HCT116 (cell line): ENCODE measurements at regions not wholly inside any gene's neighbourhood (a gene's known extent, or its start where the extent isn't known, plus 50 kb on each side); places are given as distances from the start of the nearest gene placed in this dataset.

Source experiments
- ATAC-seq: fragments of 200-7000 bp; cut with Tn5 transposase; 2 replicates; pipeline ENCODE4 v1.9.1; 2020; ENCODE audit warnings: mild to moderate bottlenecking, moderate library complexity
- BruUV-seq: library from RNA; stranded (reverse); fragments of 400-500 nt; replicated peaks from 2 replicates; lab custom pipeline; 2021; lab: Mats Ljungman, UMichigan
- CTCF ChIA-PET: fragments of 300-600 bp; sonication (Branson Sonifier 250); formaldehyde crosslinking; loops from one replicate; lab custom pipeline; 2021; ENCODE audit warnings: antibody characterized with exemption; lab: Charles Lee
- POLR2A ChIA-PET: fragments of 300-600, 350-600 bp; sonication (Branson Sonifier 250); formaldehyde crosslinking; loops from one replicate; lab custom pipeline; 2021; ENCODE audit warnings: antibody characterized with exemption; lab: Charles Lee
- RAD21 ChIA-PET, 2 experiments: fragments of 300-600 bp; sonication (Branson Sonifier 250); formaldehyde crosslinking; loops; one replicate each; lab custom pipeline; 2023; ENCODE audit warnings: low total read pairs in 2 of 2; ENCODE audit not compliant: uncharacterized antibody in 2 of 2, unreplicated experiment in 2 of 2, low non-redundant PET in 1 of 2; lab: Charles Lee
- DNase-seq: peaks from one replicate; pipeline ENCODE4 v3.0.0-alpha.2; 2010; ENCODE audit warnings: low read depth, low spot score
- H2AFZ ChIP-seq: fragments of 200-600 bp; shearing (Covaris generic), sonication (generic); 2 replicates; pipeline ENCODE4 v1.6.1; 2017; ENCODE audit warnings: low read depth, mixed run types, mixed read lengths, antibody characterized with exemption, low read length; ENCODE audit not compliant: poor library complexity, severe bottlenecking
- H3K27ac ChIP-seq: 2 replicates; pipeline ENCODE4 v1.5.1; 2012; ENCODE audit warnings: low read depth, low read length
- H3K27me3 ChIP-seq: fragments of 200-600 bp; sonication (generic); 2 replicates; pipeline ENCODE4 v1.6.1; 2016; ENCODE audit warnings: mixed run types, low read length, mixed read lengths; ENCODE audit not compliant: insufficient read depth
- H3K36me3 ChIP-seq, 2 experiments: fragments of 200-500 bp in 1 of 2; fragments of 200-600 bp in 1 of 2; sonication (Bioruptor generic) in 1 of 2; sonication (generic) in 1 of 2; 2 replicates each; pipeline versions ENCODE4 v1.5.1 to v1.6.1; 2014 to 2016; ENCODE audit warnings: low read length in 2 of 2, inconsistent platforms in 1 of 2, mixed read lengths in 1 of 2, mixed run types in 1 of 2; ENCODE audit not compliant: insufficient read depth in 2 of 2, control insufficient read depth in 1 of 2
- H3K4me1 ChIP-seq, 2 experiments: fragments of 200-600 bp in 1 of 2; sonication (generic) in 1 of 2; 2 replicates each; pipeline versions ENCODE4 v1.5.1 to v1.6.1; 2012 to 2017; ENCODE audit warnings: low read length in 2 of 2, inconsistent platforms in 1 of 2, mild to moderate bottlenecking in 1 of 2, mixed read lengths in 1 of 2, mixed run types in 1 of 2, moderate library complexity in 1 of 2; ENCODE audit not compliant: insufficient read depth in 2 of 2, control insufficient read depth in 1 of 2
- H3K4me2 ChIP-seq: fragments of 200-600 bp; sonication (generic); 2 replicates; pipeline ENCODE4 v1.6.1; 2017; ENCODE audit warnings: mixed run types, low read length, mixed read lengths
- H3K4me3 ChIP-seq, 2 experiments: fragments of 200-600 bp in 1 of 2; sonication (generic) in 1 of 2; replicated peaks in 1 of 2; 2 replicates each; pipeline ENCODE4 v1.5.1; 2011 to 2016; ENCODE audit warnings: low read length in 2 of 2, control low read depth in 1 of 2, low read depth in 1 of 2, mild to moderate bottlenecking in 1 of 2, mixed read lengths in 1 of 2, mixed run types in 1 of 2
- H3K79me2 ChIP-seq: fragments of 200-600 bp; sonication (generic); 2 replicates; pipeline ENCODE4 v1.6.1; 2017; ENCODE audit warnings: mild to moderate bottlenecking, mixed run types, low read length, moderate library complexity, mixed read lengths; ENCODE audit not compliant: insufficient read depth
- H3K9ac ChIP-seq: fragments of 200-600 bp; sonication (generic); 2 replicates; pipeline ENCODE4 v1.6.1; 2016; ENCODE audit warnings: low read length, mixed read lengths
- H3K9me2 ChIP-seq: fragments of 200-600 bp; sonication (generic), shearing (Covaris generic); 2 replicates; pipeline ENCODE4 v1.6.1; 2017; ENCODE audit warnings: mixed run types, mild to moderate bottlenecking, moderate library complexity; ENCODE audit not compliant: insufficient read depth
- H3K9me3 ChIP-seq, 2 experiments: fragments of 200-500 bp in 1 of 2; fragments of 200-600 bp in 1 of 2; sonication (Bioruptor generic) in 1 of 2; sonication (generic) in 1 of 2; 2 replicates each; pipeline ENCODE4 v1.6.1; 2014 to 2017; ENCODE audit warnings: low read length in 2 of 2, mixed read lengths in 2 of 2, inconsistent platforms in 1 of 2, low read depth in 1 of 2, mild to moderate bottlenecking in 1 of 2, mixed run types in 1 of 2, moderate library complexity in 1 of 2; ENCODE audit not compliant: control insufficient read depth in 1 of 2, insufficient read depth in 1 of 2
- H4K20me1 ChIP-seq: fragments of 200-600 bp; sonication (generic), shearing (Covaris generic); 2 replicates; pipeline ENCODE4 v1.6.1; 2017; ENCODE audit warnings: mixed run types, mild to moderate bottlenecking, moderate library complexity; ENCODE audit not compliant: insufficient read depth
- ATF3 ChIP-seq: IDR thresholded peaks from 2 replicates; pipeline ENCODE4 v1.6.1; 2012
- CBX3 ChIP-seq: IDR thresholded peaks from 2 replicates; pipeline ENCODE4 v1.6.1; 2012; ENCODE audit warnings: low read depth
- EGR1 ChIP-seq: IDR thresholded peaks from 2 replicates; pipeline ENCODE4 v1.6.1; 2012; ENCODE audit warnings: low read depth
- ELF1 ChIP-seq: IDR thresholded peaks from 2 replicates; pipeline ENCODE4 v1.6.1; 2012; ENCODE audit warnings: low read depth, borderline replicate concordance
- EZH2phosphoT487 ChIP-seq: fragments of 200-600 bp; IDR thresholded peaks from 2 replicates; pipeline ENCODE4 v1.6.1; 2018; ENCODE audit warnings: antibody characterized with exemption, borderline replicate concordance
- FOSL1 ChIP-seq: IDR thresholded peaks from 2 replicates; pipeline ENCODE4 v1.6.1; 2012; ENCODE audit warnings: low read depth
- MAX ChIP-seq: IDR thresholded peaks from 2 replicates; pipeline ENCODE4 v1.6.1; 2012
- POLR2A ChIP-seq: IDR thresholded peaks from 2 replicates; pipeline ENCODE4 v1.7.0; 2011; ENCODE audit warnings: borderline replicate concordance; ENCODE audit not compliant: insufficient read depth, insufficient read length; ENCODE audit errors: extremely low read depth
- POLR2AphosphoS5 ChIP-seq: IDR thresholded peaks from 2 replicates; pipeline ENCODE4 v1.6.1; 2011; ENCODE audit warnings: mild to moderate bottlenecking, low read depth, low read length, moderate library complexity
- REST ChIP-seq: IDR thresholded peaks from 2 replicates; pipeline ENCODE4 v1.6.1; 2012; ENCODE audit warnings: low read depth
- SIN3A ChIP-seq: IDR thresholded peaks from 2 replicates; pipeline ENCODE4 v1.6.1; 2012; ENCODE audit warnings: low read depth
- SP1 ChIP-seq: IDR thresholded peaks from 2 replicates; pipeline ENCODE4 v1.6.1; 2012; ENCODE audit warnings: low read depth
- SRF ChIP-seq: IDR thresholded peaks from 2 replicates; pipeline ENCODE4 v1.6.1; 2012; ENCODE audit warnings: low read depth
- TCF7L2 ChIP-seq: IDR thresholded peaks from 2 replicates; pipeline ENCODE4 v1.7.0; 2011; ENCODE audit warnings: borderline replicate concordance, inconsistent platforms; ENCODE audit not compliant: insufficient read depth, insufficient read length; ENCODE audit errors: extremely low read depth
- ZBTB33 ChIP-seq: IDR thresholded peaks from 2 replicates; pipeline ENCODE4 v1.6.1; 2011; ENCODE audit warnings: mild to moderate bottlenecking, low read length, moderate library complexity; ENCODE audit not compliant: insufficient replicate concordance; ENCODE audit errors: extremely low read depth
- intact Hi-C: fragments of 100-400 bp; cut with micrococcal nuclease; formaldehyde crosslinking; loops from 2 replicates; pipeline ENCODE4 v1.10.0; 2022

GRCh38 chr14:43012817-43013216, 1406.1 kb downstream of the LRFN5 start:
- ATAC-seq, result no peak

GRCh38 chr14:43005807-43006206, 1399.1 kb downstream of the LRFN5 start:
- no peak overlapping the region for H3K4me3 ChIP-seq
- CTCF ChIA-PET, result no interaction called here
- peaks cover 27 to 39% of the 10 kb centered on the region in 2 experiments; a peak in 2 of 4 replicates for H3K9me3 ChIP-seq
- no peak for DNase-seq
- no peak overlapping the region for H3K4me2 ChIP-seq
- no peaks in the 10 kb centered on the region for H3K4me1 ChIP-seq
- no peak overlapping the region for H3K27ac ChIP-seq
- H4K20me1 ChIP-seq, result no peaks in the 10 kb centered on the region
- H3K9ac ChIP-seq, result no peak overlapping the region
- no peaks in the 10 kb centered on the region for H3K79me2 ChIP-seq
- no peak overlapping the region for H2AFZ ChIP-seq
- RAD21 ChIA-PET, result no interaction called here
- intact Hi-C loops, result no loop called here
- POLR2A ChIA-PET, result no interaction called here
- no TSS peak for BruUV-seq
- no peaks in the 10 kb centered on the region for H3K27me3 ChIP-seq
- H3K9me2 ChIP-seq, result no peaks in the 10 kb centered on the region
- no peaks in the 10 kb centered on the region for H3K36me3 ChIP-seq
- ATAC-seq, result no peak
- TF ChIP-seq MAX (no peak), FOSL1 (no peak), ATF3 (no peak), EZH2phosphoT487 (no peak), SRF (no peak), ELF1 (no peak), POLR2AphosphoS5 (no peak), REST (no peak), POLR2A (no peak), CBX3 (no peak), EGR1 (no peak), SIN3A (no peak), ZBTB33 (no peak), TCF7L2 (no peak), SP1 (no peak)

More at GRCh38 chr14:43012817-43013216, 1406.1 kb downstream of the LRFN5 start:
- intact Hi-C loops, result no loop called here
- RAD21 ChIA-PET, result no interaction called here
- Histone ChIP-seq H3K27ac (no peak overlapping the region), H3K9me2 (no peaks in the 10 kb centered on the region), H3K4me1 (no peaks in the 10 kb centered on the region), H3K27me3 (no peaks in the 10 kb centered on the region), H3K4me3 (no peak overlapping the region), H3K79me2 (no peaks in the 10 kb centered on the region), H3K9me3 (peaks cover 8 to 9% of the 10 kb centered on the region in 2 experiments; a peak in 2 of 4 replicates), H3K9ac (no peak overlapping the region), H3K36me3 (no peaks in the 10 kb centered on the region), H4K20me1 (no peaks in the 10 kb centered on the region), H2AFZ (no peak overlapping the region), H3K4me2 (no peak overlapping the region)
- POLR2A ChIA-PET, result no interaction called here
- TF ChIP-seq MAX, result no peak
- DNase-seq, result no peak
- CTCF ChIA-PET, result no interaction called here
- no TSS peak for BruUV-seq
